NCI-H2171 (cell line): ENCODE measurements at regions not wholly inside any gene's neighbourhood (a gene's known extent, or its start where the extent isn't known, plus 50 kb on each side); places are given as distances from the start of the nearest gene placed in this dataset.

ENCODE experiments used
- DNase-seq: peaks from one replicate; lab custom pipeline; 2025; lab: John Stamatoyannopoulos, UW

DNA sequence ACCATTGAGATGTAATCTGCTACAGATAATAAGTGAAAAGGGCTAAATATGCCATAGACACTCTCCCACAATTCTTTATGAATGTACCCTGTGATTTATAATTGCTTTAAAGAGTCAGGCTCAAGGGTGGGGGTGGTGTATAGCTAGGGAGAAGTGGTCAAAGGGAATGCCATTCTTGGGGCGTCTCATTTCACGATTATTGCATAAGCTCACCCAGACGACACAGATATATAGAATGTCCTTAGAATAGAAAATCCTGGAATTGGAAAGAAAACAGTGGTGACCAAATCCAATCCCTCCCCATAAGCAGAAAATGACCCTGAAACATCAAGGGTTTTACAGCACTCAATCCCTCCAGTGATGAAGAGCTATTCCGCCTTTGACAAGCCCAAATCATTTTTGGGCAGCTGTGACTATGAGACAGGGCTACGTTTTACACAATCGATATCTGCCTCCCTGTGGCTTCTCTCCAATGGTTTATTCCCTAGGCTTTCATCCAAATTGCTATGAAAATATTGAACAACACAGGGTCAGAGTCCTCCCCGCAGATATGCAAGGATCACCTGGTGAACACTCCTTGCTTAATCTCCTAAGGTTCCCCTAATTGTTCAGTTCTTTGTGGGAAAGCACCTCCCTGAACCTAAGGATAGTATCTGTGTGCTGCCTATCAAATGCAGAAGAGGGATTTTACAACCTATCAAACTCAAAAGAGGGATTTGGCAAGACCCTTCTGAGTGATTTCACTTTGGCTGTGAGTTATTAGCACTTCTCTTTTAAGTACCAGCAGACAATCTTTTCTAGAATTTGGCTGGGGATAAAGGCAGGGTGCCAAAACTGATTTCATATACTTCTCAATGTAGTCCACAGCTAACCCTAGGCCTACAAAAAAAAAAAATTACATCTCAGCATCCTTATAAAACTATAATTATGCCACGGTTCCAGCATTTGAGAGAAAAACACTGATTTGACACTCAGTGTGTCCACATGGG lies 144.9 kb upstream of the CDH6 start:
- no peak for DNase-seq

DNA sequence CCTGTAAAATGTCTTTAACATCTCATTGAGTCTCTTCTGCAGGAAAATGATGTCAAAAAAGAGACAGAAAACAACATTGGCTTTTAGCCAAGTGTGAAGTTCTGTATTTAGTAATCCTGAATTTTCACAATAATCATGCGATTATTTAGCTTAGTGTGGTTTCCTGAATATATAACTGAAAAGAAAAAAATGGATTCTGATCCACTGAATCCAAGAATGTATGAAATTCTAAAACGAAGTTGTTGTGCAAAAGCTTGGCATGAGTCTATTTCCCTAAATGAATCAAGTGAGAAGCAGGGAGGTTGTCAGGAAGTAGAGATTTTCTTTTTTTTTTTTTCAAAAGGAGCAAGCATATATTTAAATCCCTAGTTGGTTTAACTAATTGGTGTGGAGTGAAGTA lies 145.9 kb upstream of the CDH6 start:
- DNase-seq, result no peak

DNA sequence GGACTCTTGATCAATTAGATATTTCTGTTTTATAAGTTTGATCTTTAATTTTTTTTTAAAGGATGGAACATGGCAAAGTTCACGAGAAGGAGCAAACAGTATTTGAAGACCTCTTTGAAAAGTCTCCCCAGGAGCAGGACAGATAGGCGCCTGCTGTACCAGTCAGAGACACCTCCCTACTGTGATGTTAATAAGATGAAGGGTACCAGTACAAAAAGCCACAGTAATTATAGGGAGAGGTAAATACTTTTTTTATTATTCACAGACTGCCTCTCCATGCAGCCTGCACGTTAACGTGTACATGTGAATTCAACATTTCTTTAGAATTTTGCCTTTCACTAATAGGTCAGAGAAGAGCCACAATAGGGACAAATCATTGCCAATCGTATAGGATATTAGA lies 146.5 kb upstream of the CDH6 start:
- no peak for DNase-seq

DNA sequence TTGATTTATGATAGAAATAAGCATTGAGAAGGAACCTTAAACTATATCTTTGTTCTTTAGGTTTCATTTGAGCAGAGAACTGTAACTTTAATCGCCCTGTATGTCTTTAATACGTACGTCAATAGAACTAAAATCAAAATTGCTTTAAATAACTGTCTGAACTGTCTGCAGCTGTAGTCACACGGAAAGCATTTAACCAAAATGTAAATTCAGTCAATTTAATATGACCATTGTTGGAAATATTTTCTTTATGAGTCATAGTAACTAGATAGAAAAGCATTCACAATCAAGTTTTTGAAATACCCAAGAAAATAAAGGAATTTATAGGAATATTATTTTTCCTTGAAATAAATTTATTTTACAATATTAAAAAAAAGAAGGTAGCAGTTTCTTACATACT lies 157.1 kb upstream of the CDH6 start:
- no peak for DNase-seq

DNA sequence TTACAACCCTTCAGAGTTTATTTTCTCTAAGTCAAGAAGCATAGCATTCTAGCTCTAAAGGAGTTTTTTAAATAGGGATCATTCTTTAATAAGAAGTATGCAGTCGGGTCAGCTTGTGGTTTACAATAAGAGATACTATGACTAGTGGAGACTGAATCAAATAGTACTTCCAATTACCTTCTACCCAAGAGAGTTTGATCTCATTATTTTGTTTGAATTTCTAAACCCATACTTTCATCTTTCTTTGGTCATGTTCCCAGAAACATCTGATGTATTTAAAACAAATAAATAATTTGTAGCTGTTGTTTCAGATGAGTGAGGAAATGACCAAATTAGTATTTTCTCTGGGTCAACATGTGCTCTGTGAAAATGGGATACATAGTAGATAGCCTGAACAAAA lies 160.2 kb upstream of the CDH6 start:
- DNase-seq, result no peak

DNA sequence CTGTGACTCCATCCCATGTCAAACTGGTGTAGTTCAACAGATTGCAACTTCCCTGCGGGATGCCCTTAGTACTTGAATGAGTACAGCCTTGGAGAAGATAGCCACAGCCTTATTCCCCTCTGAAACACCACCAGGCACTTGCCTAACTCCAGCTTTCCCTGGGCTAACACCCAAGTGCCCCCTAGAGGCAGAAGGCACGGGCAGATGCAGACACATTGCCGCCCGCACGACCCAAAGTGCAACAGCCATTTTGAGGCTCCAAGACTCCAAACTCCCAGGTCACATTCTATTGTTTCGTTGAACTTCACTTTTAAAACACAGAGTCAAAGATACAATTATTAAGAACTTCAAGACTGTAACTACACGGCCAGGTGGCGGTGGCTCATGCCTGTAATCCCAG lies 163.6 kb upstream of the CDH6 start:
- DNase-seq, result no peak

DNA sequence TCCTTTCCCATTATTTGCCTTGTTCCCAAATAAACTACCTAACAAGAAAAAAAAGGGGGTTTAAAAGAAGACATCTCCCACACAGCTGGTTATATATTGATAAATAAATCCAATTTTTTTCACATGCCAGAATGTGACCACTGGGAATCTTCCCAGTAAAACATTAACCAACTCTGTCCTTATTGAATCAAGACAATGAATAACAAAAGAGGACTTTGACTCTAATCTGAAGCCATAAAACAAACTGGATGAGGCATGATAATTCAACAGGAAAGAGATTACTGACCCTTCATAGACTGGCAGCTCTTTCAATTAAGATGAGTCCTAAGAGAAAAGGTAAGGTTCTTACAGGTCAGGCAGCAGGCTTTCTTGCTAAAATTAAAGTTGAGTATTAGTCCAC lies 165.8 kb upstream of the CDH6 start:
- DNase-seq, result no peak

DNA sequence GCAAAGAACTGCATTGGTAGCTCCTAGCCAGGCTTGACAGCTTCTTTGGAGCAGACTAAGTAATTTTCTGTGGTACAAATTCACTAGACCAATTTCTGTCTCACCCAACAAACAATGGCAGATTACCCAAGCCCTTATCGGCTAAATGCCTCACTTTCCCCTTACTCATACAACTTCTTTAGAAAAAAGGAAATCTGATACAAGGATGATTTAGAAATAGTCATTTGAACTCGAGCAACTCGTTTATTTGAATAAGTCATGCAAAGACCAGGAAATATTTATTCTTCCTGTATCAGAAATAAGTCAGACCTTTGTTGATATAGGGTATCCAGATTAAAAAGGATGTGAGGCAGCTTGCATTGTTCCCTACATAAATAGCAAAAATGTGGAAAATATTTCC lies 170.4 kb upstream of the CDH6 start:
- no peak for DNase-seq

DNA sequence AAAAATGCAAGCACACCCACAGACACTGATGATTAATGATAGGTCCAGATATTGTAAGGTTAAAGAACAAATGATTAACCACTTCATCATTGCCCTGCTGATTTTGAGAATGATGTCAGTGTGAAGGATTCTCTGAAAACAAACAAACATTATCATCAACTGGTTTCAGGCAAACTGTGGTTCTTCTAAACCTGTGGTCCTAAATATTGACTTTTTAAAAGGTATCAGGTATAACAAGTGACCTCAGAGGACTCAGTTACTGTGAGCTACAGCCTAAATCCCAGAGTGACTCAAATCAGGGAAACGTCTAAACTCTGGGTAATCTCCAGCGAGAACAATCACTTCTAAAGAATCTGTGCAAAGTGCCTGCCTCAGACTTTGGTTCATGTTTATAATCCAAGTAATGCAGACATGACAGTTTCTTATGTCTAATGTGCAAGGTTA lies 172.3 kb upstream of the CDH6 start:
- no peak for DNase-seq

DNA sequence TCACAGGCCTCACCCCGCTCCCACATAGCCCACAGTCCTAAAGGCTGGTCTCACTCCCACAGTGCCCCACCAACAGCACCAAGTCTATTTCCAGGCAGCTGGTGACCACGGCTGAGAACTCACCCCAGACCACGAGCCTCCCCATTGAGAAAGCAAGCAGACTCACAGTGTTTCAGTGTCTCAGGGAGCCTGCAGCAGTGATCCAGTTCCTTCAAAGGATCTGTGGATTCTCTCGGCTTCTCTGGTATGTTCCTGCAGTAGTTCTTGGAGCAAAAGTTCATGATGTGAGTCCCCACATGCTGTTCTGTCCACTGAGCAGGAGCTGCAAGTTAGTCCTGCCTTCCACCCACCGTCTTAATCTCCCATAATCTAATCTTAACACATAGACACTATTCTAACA lies 185.3 kb upstream of the CDH6 start:
- no peak for DNase-seq

DNA sequence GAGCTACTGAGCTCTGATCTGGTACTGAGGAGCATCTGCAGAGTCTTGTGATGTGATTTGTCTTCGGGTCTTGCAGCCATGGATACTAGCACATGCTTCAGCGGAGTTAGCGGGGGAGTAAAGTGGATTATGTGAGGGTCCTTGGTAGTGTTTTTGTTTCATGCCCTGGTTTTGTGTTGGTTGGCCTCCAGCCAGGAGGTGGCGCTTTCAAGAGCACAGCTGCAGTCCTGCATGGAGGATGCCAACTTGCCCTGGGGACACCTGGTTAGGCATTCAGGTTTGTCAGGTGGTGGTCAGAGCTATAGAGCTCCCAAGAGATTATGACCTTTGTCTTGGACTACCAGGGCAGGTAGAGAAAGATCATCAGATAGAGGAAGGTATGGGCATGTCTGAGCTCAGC lies 185.8 kb upstream of the CDH6 start:
- DNase-seq, result no peak

DNA sequence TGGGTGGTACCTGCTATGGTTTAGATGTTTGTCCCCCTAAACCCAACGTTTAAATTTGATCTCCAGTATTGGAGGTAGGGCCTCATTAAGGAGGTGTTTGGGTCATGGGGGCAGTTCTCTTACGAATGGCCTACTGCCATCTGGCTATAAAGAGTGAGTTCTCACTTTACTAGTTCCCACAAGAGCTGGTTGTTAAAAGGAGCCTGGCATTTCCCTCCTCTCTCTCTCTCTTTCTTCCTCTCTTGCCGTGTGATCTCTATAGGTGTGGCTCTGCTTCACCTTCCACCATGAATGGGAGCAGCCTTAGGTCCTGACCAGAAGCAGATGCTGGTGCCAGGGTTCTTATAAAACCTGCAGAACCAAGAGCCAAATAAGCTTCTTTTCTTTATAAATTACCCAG lies 193.2 kb upstream of the CDH6 start:
- no peak for DNase-seq

DNA sequence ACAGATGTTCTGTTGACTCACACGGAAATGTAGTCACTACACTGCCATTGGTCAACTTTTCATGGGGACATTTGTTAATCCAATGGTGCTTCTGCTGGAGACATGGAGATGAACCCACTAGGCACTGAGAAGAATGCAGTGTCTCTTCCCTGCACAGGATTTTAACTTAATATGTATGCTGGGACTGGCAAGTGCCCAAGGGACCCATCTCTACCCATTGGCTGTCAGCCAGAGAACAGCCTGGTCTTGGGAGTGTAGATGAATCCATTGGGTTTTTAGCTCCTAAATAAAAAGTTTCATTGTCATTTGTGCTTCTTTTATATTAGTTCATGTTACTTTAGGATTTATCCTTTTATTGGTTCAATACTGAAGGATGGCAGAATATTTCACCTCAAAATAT lies 195.8 kb upstream of the CDH6 start:
- no peak for DNase-seq

DNA sequence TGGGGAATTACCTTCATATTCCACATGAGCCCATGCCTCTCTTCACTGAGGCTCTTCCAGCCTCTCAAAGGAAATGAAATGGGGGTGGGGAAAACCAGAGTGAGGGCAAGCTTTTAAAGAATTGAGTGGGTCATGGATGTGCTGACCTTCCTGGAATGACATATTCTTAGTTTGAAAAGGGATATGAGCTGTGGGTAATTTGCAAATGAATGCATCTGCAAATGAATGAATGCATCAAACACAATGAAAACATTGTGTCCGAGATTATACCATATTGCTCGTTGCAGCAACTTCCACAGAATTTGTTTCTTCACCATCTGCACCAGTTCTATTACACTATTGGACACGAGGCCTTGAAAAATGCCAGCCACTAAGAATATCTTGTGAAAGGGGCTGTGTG lies 198.6 kb upstream of the CDH6 start:
- no peak for DNase-seq

DNA sequence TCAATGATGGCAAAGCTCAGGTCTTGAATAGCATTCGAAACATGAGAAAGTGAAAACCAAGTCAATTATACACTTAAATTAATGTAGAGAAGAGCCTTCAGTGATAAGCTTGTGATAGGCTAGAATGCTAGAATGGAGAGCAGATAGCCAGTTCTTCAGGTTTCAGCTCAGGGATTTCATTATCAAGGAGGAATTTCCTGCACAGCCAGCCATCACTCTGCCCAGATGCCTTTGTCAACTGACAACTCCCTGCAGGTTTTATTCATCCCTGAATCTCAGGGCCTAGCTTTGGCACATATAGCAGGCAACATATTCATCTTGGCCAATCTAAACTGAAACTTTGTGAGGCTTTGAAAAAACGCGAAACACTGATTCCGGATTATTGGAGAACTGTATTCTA lies 199.3 kb upstream of the CDH6 start:
- DNase-seq, result no peak

DNA sequence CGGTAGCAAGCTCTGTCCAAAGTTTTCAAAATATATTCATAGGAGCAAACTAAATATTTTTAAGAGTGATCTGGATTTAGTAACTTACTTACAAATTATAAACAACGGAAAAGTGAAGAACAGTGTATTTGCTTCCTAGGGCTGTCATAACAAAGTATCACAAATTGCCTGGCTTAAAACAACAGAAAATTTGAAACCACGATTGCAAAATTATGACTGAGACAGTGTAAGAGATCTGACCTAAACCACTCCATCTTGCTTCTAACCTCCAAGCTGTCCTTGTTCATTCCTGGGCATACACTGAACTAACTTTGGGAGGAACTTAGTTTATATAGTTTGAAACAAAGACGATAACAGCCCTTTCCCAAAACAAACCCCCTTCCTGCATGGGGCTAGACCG lies 202.0 kb upstream of the CDH6 start:
- DNase-seq, result no peak

DNA sequence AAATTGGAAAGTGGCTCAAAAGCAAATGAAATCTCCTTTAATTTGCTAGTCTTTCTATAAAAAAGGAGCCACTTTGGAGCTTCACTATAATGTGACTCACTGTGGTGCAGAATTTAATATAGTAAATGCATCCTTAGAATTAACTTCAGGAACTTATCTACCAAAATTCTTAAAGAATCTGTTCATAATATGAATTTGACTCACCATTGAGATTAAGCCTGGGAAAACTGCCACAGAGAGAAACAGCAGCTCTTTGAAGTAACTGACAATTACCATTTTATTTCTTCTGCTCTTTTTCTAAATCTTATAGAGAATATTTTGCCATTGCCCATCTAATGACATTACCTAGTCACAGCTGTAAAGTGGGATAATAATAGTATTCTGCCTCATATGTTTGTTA lies 211.9 kb upstream of the CDH6 start:
- no peak for DNase-seq

DNA sequence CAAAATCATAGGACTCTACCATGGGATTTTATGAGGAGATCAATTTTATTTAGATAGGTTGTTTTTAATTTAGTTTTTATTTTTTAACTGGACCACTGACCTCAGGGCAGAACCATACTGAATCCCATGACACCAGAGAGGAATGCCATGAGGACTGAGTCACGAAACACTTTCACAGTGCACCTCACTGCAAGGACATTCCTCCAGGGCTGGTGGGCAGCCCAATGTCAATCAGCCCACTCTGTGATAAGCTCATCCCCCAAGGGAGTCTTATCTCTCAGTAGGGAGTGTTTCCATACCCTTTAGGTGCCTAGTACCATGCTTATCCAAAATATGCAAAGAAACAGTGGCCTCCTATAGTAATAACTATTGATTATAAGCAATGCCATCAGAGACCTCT lies 224.5 kb upstream of the CDH6 start:
- DNase-seq, result no peak

DNA sequence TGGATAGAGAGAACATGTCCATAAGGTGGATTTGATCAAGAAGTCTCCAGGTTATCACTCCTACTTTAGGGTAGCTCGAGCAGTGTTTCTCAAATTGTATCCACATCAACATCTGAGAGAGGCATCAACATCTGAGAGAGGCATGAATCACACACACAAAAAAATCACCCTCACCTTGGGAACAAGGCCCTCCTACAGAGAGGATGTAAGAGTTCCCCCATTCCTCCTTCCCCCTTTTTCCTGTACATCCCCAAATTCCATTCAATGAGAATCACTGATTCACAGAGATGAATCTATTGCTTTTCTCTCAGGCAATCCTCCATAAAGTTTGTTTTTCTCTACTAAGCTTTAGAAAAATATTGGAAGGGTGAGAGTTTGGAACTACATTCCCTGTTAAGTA lies 233.4 kb upstream of the CDH6 start:
- DNase-seq, result no peak

DNA sequence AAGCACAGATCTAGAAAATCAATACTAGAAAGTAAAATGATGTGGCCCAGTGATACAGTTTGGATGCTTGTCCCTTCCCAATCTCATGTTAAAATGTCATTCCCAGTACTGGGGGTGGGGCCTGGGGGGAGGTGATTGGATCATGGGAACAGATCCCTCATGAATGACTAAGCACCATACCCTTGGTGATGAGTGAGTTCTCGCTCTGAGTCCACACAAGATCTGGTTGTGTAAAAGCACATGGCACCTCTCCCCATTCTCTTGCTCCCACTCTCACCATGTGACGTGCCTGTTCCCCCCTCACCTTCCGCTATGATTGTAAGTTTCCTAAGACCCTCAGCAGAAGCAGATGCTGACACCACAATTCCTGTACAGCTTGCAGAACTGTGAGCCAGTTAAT lies 234.2 kb upstream of the CDH6 start:
- no peak for DNase-seq

DNA sequence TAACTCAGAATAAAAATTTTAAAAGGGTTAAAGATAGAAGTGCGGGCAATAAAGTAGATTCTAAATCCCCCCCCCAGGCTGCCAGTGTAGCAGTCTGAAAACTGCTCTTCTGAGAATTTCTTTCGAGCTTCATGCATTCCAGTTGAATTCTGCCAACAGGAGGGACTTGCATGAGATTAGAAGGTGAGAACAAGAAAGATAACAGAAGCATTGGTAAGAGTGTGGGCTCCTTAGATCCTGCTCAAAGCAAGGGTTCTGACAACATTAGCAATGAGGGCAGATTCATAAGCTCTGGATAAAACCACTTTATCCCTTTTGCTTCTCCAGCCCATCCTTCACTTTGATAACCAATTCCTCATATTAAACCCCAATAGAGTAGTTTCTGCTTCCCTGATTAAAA lies 235.9 kb upstream of the CDH6 start:
- no peak for DNase-seq

DNA sequence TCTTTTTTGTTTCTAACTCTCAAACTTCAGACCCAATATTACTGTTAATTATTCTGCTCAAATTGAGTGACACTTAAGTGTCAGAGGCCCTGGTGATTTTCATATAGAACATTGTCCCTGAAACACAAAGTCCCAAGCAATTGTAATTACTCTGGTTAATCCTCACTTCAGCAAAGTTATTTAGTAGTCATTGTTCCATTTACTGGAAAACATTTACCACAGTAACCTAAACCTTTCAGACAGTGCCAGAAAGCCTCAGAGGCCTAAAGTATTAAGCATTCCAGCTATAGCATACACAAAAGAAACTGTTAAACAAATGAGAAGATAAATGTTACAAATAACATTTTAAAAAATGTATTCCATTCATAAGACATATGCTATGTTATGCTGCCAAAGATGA lies 237.2 kb upstream of the CDH6 start:
- DNase-seq, result no peak

DNA sequence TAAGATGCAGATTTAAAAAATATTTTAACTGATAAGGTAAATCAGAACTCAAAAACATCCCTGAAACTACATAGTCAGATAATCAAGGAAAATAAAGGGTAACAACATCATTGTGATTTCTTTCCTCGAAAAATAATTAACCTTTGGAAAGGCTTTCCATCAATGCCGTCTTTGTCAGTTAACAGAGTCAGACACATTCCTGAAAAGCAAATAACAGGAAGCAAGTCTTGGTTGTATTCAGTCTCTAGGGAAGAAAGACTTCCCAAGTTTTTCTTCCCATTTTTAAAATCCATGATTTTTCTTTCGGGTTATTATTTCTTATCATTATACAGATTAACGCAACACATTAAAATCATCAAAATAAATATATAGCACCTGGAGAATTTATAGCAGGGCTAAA lies 256.4 kb upstream of the CDH6 start:
- DNase-seq, result no peak

DNA sequence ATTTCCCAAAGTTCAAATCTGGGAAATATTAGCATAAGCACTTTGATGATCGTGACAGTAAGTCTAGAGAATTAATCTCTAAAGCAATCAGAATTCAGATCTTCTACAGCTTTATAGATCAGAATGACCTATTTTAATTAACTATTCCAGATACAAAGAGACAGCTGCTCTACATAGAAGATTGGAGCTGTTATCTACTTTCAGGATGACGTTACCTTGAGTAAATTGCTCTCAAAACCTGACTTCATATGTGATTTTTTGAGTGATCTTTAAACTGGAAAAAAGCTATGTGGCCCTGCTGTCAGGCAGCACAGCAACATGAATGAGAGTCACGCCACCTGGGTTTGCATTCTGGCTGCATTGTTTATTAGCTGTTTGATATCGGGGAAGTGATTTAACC lies 259.9 kb upstream of the CDH6 start:
- DNase-seq, result no peak
